Thoracic aorta (tissue), 2 donors: ENCODE measurements at regions not wholly inside any gene's neighbourhood (a gene's known extent, or its start where the extent isn't known, plus 50 kb on each side); places are given as distances from the start of the nearest gene placed in this dataset.
"Not testable (repeated sequence)": the region's sequence is repeated elsewhere in the genome, so short reads cannot be mapped to it uniquely, and the experiment has no call there.

Experiments used
- ATAC-seq: fragments of 150-250 bp; one replicate; pipeline ENCODE4 v1.8.0; 2017; ENCODE audit warnings: low read depth; ENCODE audit not compliant: insufficient number of reproducible peaks, low FRiP score
- DNase-seq: peaks from one replicate; pipeline ENCODE4 v3.0.0-alpha.2; 2020; ENCODE audit warnings: low spot score
- H3K27ac ChIP-seq, 2 donors: fragments of 200-600 bp; sonication (generic); 1 replicate in 1 of 2; 2 replicates in 1 of 2; pipeline ENCODE4 v1.5.1; 2016; ENCODE audit warnings: mild to moderate bottlenecking in 2 of 2, moderate library complexity in 2 of 2
- H3K27me3 ChIP-seq: fragments of 200-600 bp; sonication (generic); replicated peaks from 2 replicates; pipeline ENCODE4 v1.6.0; 2016; ENCODE audit warnings: mild to moderate bottlenecking; ENCODE audit not compliant: insufficient read depth
- H3K36me3 ChIP-seq: fragments of 200-600 bp; sonication (generic); one replicate; pipeline ENCODE4 v1.5.1; 2016
- H3K4me1 ChIP-seq, 2 donors: fragments of 200-600 bp; sonication (generic); 1 replicate in 1 of 2; 2 replicates in 1 of 2; pipeline versions ENCODE4 v1.5.1 to v1.6.0; 2016; ENCODE audit warnings: low read depth in 2 of 2, mild to moderate bottlenecking in 1 of 2; ENCODE audit not compliant: control insufficient read depth in 1 of 2
- H3K4me3 ChIP-seq: fragments of 200-600 bp; sonication (generic); 2 replicates; pipeline ENCODE4 v1.5.1; 2016; ENCODE audit warnings: mild to moderate bottlenecking
- H3K9me3 ChIP-seq: fragments of 200-600 bp; sonication (generic); 2 replicates; pipeline ENCODE4 v1.5.1; 2016
- CTCF ChIP-seq: fragments of 200-600 bp; sonication (generic); IDR thresholded peaks from one replicate; pipeline ENCODE4 v1.5.1; 2019; ENCODE audit warnings: antibody characterized with exemption

DNA sequence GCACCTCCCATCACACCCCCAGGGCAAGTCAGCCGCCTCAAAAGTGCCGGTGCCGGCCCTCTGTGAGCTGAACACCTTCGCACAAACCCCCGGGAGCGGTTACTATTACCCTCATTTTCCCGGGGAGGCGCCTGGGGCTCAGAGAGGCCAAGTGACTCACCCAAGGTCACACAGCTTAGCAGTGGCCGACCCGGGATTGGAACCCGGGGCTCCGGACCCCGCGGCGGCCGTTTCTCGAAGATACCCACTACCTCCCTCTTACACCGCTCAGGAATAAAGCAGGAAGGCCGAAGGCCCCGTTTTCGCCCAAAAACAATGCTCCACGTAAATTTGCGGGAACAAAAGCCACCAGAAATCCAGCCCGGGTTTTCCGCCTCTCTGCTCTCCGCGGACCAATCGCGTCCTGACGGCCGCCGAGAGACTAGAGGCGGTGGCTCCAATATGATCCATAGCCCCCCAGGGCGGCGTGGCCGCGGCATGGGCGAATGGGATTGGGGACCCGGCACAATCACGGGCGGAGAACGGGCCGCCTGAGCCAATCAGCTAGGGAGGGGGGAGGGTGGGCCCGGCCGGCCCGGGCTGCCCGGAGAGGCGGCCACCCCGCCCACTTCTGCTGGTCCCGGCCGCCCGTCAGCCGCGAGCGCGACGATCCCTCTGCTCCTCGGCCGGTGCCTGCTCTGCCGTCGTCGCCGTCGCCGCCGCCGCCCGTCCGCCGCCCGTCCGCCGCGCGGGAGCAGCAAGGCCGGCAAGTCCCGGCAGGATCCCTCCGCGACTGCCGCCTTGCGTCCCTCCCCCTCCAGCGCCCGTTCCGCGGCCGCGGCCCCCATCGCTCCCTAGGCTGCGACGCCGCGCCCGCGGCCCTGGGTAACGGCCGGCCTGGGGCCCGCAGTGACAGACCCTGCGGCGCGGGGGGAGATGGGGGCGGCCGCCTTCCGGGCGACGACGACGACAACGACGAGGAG is 177.0 kb downstream of the OR4M2 start:
- DNase-seq (no peak), ATAC-seq (no peak)
- H3K27ac ChIP-seq: no peak overlapping the region
- H3K9me3 ChIP-seq: no peaks in the 10 kb centered on the region
- H3K4me1 ChIP-seq: no peaks in the 10 kb centered on the region
- no peaks in the 10 kb centered on the region for H3K36me3 ChIP-seq
- H3K4me3 ChIP-seq: no peak overlapping the region
- TF ChIP-seq CTCF: no peak
- no peaks in the 10 kb centered on the region for H3K27me3 ChIP-seq

GRCh38 chr15:22258009-22258397 is 177.7 kb downstream of the OR4M2 start:
- Histone ChIP-seq H3K4me1 (no peaks in the 10 kb centered on the region), H3K9me3 (no peaks in the 10 kb centered on the region), H3K4me3 (no peak overlapping the region), H3K36me3 (no peaks in the 10 kb centered on the region), H3K27ac (no peak overlapping the region), H3K27me3 (no peaks in the 10 kb centered on the region)
- no peak for TF ChIP-seq CTCF
- ATAC-seq (no peak), DNase-seq (no peak)

DNA sequence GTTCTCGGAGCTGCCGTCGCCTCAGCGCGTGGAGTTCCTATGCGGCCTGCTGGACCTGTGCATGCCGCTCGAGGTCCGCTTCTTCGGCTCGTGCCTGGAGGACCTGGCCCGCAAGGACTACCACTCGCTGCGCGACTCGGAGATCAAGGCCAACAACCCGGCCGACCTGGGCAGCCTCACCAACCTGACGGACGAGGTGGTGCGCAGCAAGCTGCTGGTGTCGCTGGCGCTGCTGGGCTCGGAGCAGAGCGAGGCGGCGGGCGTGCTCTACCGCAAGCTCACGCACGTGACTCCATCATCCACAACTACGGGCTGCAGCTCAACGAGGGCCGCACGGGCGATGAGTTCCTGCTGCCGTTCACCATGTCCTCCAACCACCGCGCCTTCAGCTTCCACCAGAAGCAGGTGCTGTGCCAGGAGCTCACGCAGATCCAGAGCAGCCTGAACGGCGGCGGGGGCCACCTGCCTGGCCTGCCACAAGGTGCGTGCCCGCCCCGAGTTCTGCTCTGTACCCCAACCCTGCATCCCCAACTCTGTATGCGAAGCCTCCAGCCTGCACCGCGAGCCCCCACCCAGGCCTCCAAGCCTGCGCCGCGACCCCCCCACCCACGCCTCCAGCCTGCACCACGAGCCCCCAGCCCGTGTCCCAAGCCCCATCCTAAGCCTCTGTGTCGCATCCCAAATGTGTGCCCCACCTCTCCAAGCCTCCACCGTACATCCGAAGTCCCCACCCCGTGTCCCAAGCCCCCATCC is 178.2 kb downstream of the OR4M2 start:
- ATAC-seq (no peak), DNase-seq (no peak)
- Histone ChIP-seq H3K4me1 (no peaks in the 10 kb centered on the region), H3K9me3 (no peaks in the 10 kb centered on the region), H3K4me3 (no peak overlapping the region), H3K27me3 (no peaks in the 10 kb centered on the region), H3K36me3 (no peaks in the 10 kb centered on the region), H3K27ac (no peak overlapping the region)
- no peak for TF ChIP-seq CTCF

GRCh38 chr15:22259151-22259750 is 178.9 kb downstream of the OR4M2 start:
- not testable (repeated sequence) for H3K27ac ChIP-seq, H3K9me3 ChIP-seq, DNase-seq, ATAC-seq, H3K4me3 ChIP-seq, H3K27me3 ChIP-seq, H3K4me1 ChIP-seq, H3K36me3 ChIP-seq

DNA sequence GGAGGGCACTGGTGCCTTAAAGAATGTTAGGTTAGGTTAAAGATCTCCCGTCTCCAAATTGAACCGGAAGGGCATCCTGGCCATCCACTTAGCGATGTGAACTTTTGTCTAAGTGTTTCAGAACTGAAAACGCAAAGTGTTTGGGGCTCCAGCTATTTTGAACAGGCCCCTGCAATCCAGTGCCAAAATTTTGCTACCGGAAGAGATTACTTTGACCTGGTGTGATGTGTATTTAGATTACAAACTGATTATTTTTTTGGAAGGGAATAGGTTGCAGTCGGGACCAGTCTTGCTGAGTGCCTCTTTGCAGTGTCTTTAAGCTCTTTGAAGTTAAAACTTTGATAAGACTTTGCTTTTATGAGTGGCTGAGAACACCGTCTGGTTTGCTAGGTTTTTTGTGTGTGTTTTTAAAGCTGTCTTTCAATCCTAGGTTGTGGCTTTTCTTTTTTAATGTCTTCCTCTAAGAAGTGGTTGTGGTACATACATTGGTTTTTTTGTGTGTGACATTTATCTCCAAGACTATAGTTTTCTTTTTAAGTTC is 179.6 kb downstream of the OR4M2 start:
- TF ChIP-seq CTCF: no peak
- ATAC-seq: no peak
- no peaks in the 10 kb centered on the region for H3K9me3 ChIP-seq
- no peaks in the 10 kb centered on the region for H3K4me1 ChIP-seq
- no peaks in the 10 kb centered on the region for H3K36me3 ChIP-seq
- H3K27ac ChIP-seq: no peak overlapping the region
- H3K27me3 ChIP-seq: no peaks in the 10 kb centered on the region
- no peak for DNase-seq
- H3K4me3 ChIP-seq: no peak overlapping the region
